RKO (cell line): ENCODE measurements at regions not wholly inside any gene's neighbourhood (a gene's known extent, or its start where the extent isn't known, plus 50 kb on each side); places are given as distances from the start of the nearest gene placed in this dataset.
A peak's percentile ranks its signal among the peaks of the same experiment; 100 is the strongest.

Source experiments
- DNase-seq: peaks from one replicate; pipeline ENCODE4 v3.0.0-alpha.2; 2016; ENCODE audit warnings: low spot score

- DNase-seq, result no peak
These were observed 213.9 kb downstream of the SOD2 start for GRCh38 chr6:159479146-159479545.

- no peak for DNase-seq
These were observed 219.4 kb downstream of the SOD2 start for GRCh38 chr6:159473475-159474263.

GRCh38 chr6:159470397-159470796, 222.6 kb downstream of the SOD2 start:
- no peak for DNase-seq

GRCh38 chr6:159469443-159469842, 223.6 kb downstream of the SOD2 start:
- no peak for DNase-seq

GRCh38 chr6:159468994-159469393, 224.0 kb downstream of the SOD2 start:
- DNase-seq, result no peak

GRCh38 chr6:159467473-159468041, 225.5 kb downstream of the SOD2 start:
- DNase-seq, result peak; percentile 27

- no peak for DNase-seq
These were observed 226.1 kb downstream of the SOD2 start for GRCh38 chr6:159466926-159467325.

- DNase-seq, result no peak
These were observed 228.2 kb downstream of the SOD2 start for GRCh38 chr6:159464816-159465215.

GRCh38 chr6:159463119-159463829, 229.8 kb downstream of the SOD2 start:
- peak; percentile 34 for DNase-seq

GRCh38 chr6:159462431-159462830, 230.6 kb downstream of the SOD2 start:
- no peak for DNase-seq

GRCh38 chr6:159461998-159462397, 231.0 kb downstream of the SOD2 start:
- no peak for DNase-seq

- no peak for DNase-seq
These were observed 231.8 kb downstream of the SOD2 start for GRCh38 chr6:159461266-159461665.

GRCh38 chr6:159460476-159460875, 232.6 kb downstream of the SOD2 start:
- DNase-seq, result no peak

GRCh38 chr6:159456349-159456748, 236.7 kb downstream of the SOD2 start:
- DNase-seq, result no peak

- no peak for DNase-seq
These were observed 237.3 kb downstream of the SOD2 start for GRCh38 chr6:159455700-159456274.

- no peak for DNase-seq
These were observed 242.1 kb downstream of the SOD2 start for GRCh38 chr6:159450815-159451465.

- DNase-seq, result no peak
These were observed 246.7 kb downstream of the SOD2 start for GRCh38 chr6:159446340-159446739.

- DNase-seq, result no peak
These were observed 247.7 kb downstream of the SOD2 start for GRCh38 chr6:159445351-159445750.

- no peak for DNase-seq
These were observed 248.8 kb downstream of the SOD2 start for GRCh38 chr6:159444056-159444760.

GRCh38 chr6:159443417-159443920, 249.6 kb downstream of the SOD2 start:
- DNase-seq, result no peak

GRCh38 chr6:159441704-159441981, 251.4 kb downstream of the SOD2 start:
- no peak for DNase-seq
